DND-41 (cell line): ENCODE measurements at regions not wholly inside any gene's neighbourhood (a gene's known extent, or its start where the extent isn't known, plus 50 kb on each side); places are given as distances from the start of the nearest gene placed in this dataset.

Experiments used
- ATAC-seq: fragments of 200-7000 bp; cut with Tn5 transposase; 3 replicates; pipeline ENCODE4 v1.9.1; 2021; ENCODE audit warnings: low read depth; ENCODE audit not compliant: insufficient read depth
- DNase-seq: peaks from one replicate; pipeline ENCODE4 v3.0.0-alpha.2; 2020
- H2AFZ ChIP-seq: 2 replicates; pipeline ENCODE4 v1.6.0; 2012; ENCODE audit warnings: low read depth, low read length
- H3K27ac ChIP-seq: 2 replicates; pipeline ENCODE4 v1.5.1; 2012; ENCODE audit warnings: low read length, inconsistent platforms
- H3K27me3 ChIP-seq: fragments of 200-600 bp; sonication (generic); 2 replicates; pipeline ENCODE4 v1.6.0; 2012; ENCODE audit warnings: low read length, mild to moderate bottlenecking, inconsistent platforms; ENCODE audit not compliant: insufficient read depth, poor library complexity
- H3K36me3 ChIP-seq: 2 replicates; pipeline ENCODE4 v1.5.1; 2012; ENCODE audit warnings: low read length, inconsistent platforms; ENCODE audit not compliant: insufficient read depth
- H3K4me1 ChIP-seq: 2 replicates; pipeline ENCODE4 v1.5.1; 2012; ENCODE audit warnings: mild to moderate bottlenecking, low read length; ENCODE audit not compliant: insufficient read depth
- H3K4me2 ChIP-seq: 2 replicates; pipeline ENCODE4 v1.6.0; 2012; ENCODE audit warnings: mild to moderate bottlenecking, moderate library complexity, low read length, inconsistent platforms; ENCODE audit not compliant: insufficient read depth
- H3K4me3 ChIP-seq, 2 experiments: fragments of 200-600 bp in 1 of 2; shearing (Covaris generic) in 1 of 2; 2 replicates each; pipeline ENCODE4 v1.5.1; 2012 to 2016; ENCODE audit warnings: inconsistent platforms in 2 of 2, low read length in 2 of 2, mild to moderate bottlenecking in 2 of 2, low read depth in 1 of 2, moderate library complexity in 1 of 2
- H3K79me2 ChIP-seq: 2 replicates; pipeline ENCODE4 v1.6.0; 2012; ENCODE audit warnings: low read length, inconsistent platforms; ENCODE audit not compliant: insufficient read depth
- H3K9ac ChIP-seq: 2 replicates; pipeline ENCODE4 v1.6.0; 2012; ENCODE audit warnings: low read depth, mild to moderate bottlenecking, inconsistent platforms, low read length, moderate library complexity
- H3K9me3 ChIP-seq: 2 replicates; pipeline ENCODE4 v1.5.1; 2012; ENCODE audit warnings: low read length, moderate library complexity, mild to moderate bottlenecking, inconsistent platforms; ENCODE audit not compliant: insufficient read depth, severe bottlenecking
- H4K20me1 ChIP-seq: 2 replicates; pipeline ENCODE4 v1.6.0; 2012; ENCODE audit warnings: low read length; ENCODE audit not compliant: insufficient read depth
- CTCF ChIP-seq: IDR thresholded peaks from 2 replicates; pipeline ENCODE4 v1.5.1; 2012; ENCODE audit warnings: borderline replicate concordance, low read length, moderate library complexity, mild to moderate bottlenecking; ENCODE audit not compliant: poor library complexity, severe bottlenecking; ENCODE audit errors: extremely low read depth
- EZH2 ChIP-seq: IDR thresholded peaks from 3 replicates; pipeline ENCODE4 v1.6.1; 2012; ENCODE audit warnings: borderline replicate concordance, low read depth, mild to moderate bottlenecking, moderate library complexity, low read length, inconsistent platforms; ENCODE audit not compliant: severe bottlenecking

GRCh38 chr14:31957565-31957964 is 119.5 kb upstream of the ARHGAP5 start:
- no peaks in the 10 kb centered on the region for H3K9me3 ChIP-seq
- H3K36me3 ChIP-seq, result no peaks in the 10 kb centered on the region
- H3K27ac ChIP-seq, result no peak overlapping the region
- ATAC-seq (no peak), DNase-seq (no peak)
- H3K4me1 ChIP-seq, result no peaks in the 10 kb centered on the region
- H3K4me2 ChIP-seq, result no peak overlapping the region
- no peaks in the 10 kb centered on the region for H4K20me1 ChIP-seq
- no peaks in the 10 kb centered on the region for H3K27me3 ChIP-seq
- TF ChIP-seq EZH2 (no peak), CTCF (no peak)
- no peaks in the 10 kb centered on the region for H3K79me2 ChIP-seq
- no peak overlapping the region for H3K9ac ChIP-seq
- H3K4me3 ChIP-seq, result no peak overlapping the region
- H2AFZ ChIP-seq, result no peak overlapping the region

GRCh38 chr14:31960039-31960438 is 117.1 kb upstream of the ARHGAP5 start:
- Histone ChIP-seq H3K4me2 (no peak overlapping the region), H3K4me3 (no peak overlapping the region), H3K27ac (no peak overlapping the region), H3K4me1 (no peaks in the 10 kb centered on the region), H3K27me3 (no peaks in the 10 kb centered on the region), H3K9me3 (no peaks in the 10 kb centered on the region), H2AFZ (no peak overlapping the region), H3K36me3 (no peaks in the 10 kb centered on the region), H4K20me1 (no peaks in the 10 kb centered on the region), H3K9ac (no peak overlapping the region), H3K79me2 (no peaks in the 10 kb centered on the region)
- TF ChIP-seq CTCF (no peak), EZH2 (no peak)
- ATAC-seq (no peak), DNase-seq (no peak)

GRCh38 chr14:31961896-31962295 is 115.2 kb upstream of the ARHGAP5 start:
- TF ChIP-seq EZH2, result no peak
- no peak for TF ChIP-seq CTCF

GRCh38 chr14:31962920-31963319 is 114.2 kb upstream of the ARHGAP5 start:
- ATAC-seq, result no peak
- Histone ChIP-seq H3K4me3 (no peak overlapping the region), H3K27ac (no peak overlapping the region), H4K20me1 (no peaks in the 10 kb centered on the region), H3K27me3 (no peaks in the 10 kb centered on the region), H3K4me1 (no peaks in the 10 kb centered on the region), H3K79me2 (no peaks in the 10 kb centered on the region), H3K9ac (no peak overlapping the region), H3K4me2 (no peak overlapping the region), H2AFZ (no peak overlapping the region), H3K36me3 (no peaks in the 10 kb centered on the region), H3K9me3 (no peaks in the 10 kb centered on the region)
- no peak for TF ChIP-seq EZH2
- no peak for TF ChIP-seq CTCF
- no peak for DNase-seq

More at GRCh38 chr14:31961896-31962295, 115.2 kb upstream of the ARHGAP5 start:
- Histone ChIP-seq H3K4me3 (no peak overlapping the region), H3K4me2 (no peak overlapping the region), H3K9me3 (no peaks in the 10 kb centered on the region), H3K27me3 (no peaks in the 10 kb centered on the region), H3K27ac (no peak overlapping the region), H2AFZ (no peak overlapping the region), H4K20me1 (no peaks in the 10 kb centered on the region), H3K9ac (no peak overlapping the region), H3K79me2 (no peaks in the 10 kb centered on the region), H3K4me1 (no peaks in the 10 kb centered on the region), H3K36me3 (no peaks in the 10 kb centered on the region)
- ATAC-seq (no peak), DNase-seq (no peak)
